ENCODE measurements at regions not wholly inside any gene's neighbourhood (a gene's known extent, or its start where the extent isn't known, plus 50 kb on each side); places are given as distances from the start of the nearest gene placed in this dataset.
"Not testable (repeated sequence)": the region's sequence is repeated elsewhere in the genome, so short reads cannot be mapped to it uniquely, and the experiment has no call there.

GRCh38 chr3:31188112-31188511 is 293.7 kb upstream of the GADL1 start:
- no peak for DNase-seq

GRCh38 chr3:31189330-31189729 is 294.9 kb upstream of the GADL1 start:
- DNase-seq, result no peak

DNA sequence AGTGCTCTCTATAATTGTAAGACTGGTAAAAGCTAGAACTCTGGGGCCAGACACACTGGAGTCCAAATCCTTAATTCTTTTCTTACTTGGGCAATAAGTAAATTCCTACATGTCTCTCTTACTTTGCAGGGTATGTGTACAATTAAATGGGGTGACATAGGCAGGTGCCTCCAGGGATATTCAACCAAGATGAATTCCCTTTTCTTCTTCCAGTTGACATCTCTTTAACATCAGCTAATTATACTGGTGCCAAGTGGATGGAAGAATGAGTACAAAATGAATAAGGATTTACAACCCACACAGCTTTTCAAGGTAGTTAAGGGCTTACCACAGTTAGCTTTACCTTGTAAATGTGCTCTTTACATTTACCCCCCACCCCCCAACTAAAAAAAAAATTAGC is 295.5 kb upstream of the GADL1 start:
- no peak for DNase-seq

DNA sequence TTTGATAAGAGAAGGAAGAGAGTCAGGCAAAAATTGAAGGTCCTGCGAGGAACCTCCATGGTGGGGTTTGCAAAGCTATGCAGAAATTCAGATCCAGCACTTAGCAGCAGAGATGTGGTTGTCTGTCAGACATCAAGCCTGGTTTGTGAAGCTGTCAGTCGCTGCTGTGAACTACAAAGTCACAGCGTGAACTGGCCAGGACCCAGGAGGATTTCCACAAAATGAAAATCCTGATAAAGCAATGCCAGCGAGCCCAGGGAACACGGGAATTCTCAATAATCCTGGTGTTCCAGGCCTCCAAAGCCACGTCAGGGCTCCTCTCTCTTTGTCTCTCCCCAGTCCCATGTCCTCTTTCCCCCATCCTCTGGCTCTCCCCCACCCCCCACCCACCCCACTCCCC is 296.9 kb upstream of the GADL1 start:
- DNase-seq, result no peak

GRCh38 chr3:31193429-31193828 is 299.0 kb upstream of the GADL1 start:
- no peak for DNase-seq

- no peak for DNase-seq
Observed at GRCh38 chr3:31193871-31194270, 299.4 kb upstream of the GADL1 start.

GRCh38 chr3:31196261-31196660 is 301.8 kb upstream of the GADL1 start:
- no peak for DNase-seq

DNA sequence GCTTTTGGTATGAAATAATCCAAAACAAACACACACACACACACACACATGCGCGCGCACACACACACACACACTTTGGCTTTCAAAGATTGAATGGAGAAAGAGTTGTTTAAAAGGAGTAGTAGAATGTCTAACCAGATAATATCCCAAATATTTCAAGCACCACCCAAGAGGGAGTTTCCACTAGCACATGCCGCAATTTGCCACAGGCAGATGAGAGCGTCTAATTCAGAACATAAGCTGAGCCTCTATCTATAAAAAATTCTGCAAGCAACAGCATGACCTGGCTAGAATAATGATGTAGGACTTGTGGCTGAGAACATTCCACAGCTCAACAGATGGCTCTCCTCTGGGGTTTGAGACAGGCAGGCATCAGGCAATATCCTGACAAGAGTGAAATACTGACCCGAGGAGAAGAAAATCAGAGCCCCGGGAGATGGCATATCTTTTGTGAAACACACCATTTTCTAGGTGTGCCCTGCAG is 302.5 kb upstream of the GADL1 start:
- no peak for DNase-seq

DNA sequence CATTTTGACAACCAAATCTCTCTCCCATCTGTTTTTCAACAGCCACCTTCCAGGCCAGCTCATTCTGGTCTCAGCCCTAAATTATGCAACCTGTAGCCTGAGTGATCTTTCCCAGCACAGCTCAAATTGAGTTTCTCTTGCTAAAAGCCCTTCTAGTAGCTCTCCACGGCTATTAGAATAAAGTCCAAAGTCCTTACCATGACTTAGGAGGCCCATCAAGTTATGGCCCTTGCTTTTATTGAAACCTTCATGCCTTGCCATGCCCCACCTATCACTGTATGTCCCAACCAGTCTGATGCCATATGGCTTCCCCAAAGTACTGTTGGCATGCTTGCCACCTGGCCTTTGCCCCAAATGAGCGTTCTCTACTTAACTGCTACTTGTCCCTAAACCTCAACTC is 303.5 kb upstream of the GADL1 start:
- no peak for DNase-seq

DNA sequence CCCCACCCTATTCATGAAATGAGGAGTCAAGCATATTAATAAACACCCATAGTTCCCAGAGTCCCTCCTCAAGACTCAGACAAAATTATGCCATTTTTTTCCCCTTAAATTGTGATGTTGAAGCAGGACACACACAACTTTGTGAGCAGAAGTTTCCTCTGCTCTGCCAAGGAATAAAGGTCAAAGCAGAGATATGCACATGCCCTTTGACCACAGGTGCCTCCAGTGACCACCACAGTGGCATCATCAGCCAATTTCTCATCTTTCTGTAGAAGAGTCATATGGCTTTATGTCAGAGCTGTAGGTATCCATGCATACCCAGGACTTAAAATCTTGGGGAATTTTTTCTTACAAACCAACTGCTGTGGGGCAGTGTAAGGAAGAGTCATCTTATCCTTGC is 304.4 kb upstream of the GADL1 start:
- no peak for DNase-seq

- DNase-seq, result no peak
Observed at GRCh38 chr3:31203960-31204795, 309.7 kb upstream of the GADL1 start.

DNA sequence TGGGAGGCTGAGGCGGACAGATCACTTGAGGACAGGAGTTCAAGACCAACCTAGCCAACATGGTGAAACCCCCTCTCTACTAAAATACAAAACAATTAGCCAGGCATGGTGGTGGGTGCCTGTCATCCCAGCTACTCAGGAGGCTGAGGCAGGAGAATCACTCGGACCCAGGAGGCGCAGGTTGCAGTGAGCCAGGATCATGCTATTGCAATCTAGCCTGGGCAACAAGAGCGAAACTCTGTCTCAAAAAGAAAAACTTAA is 310.3 kb upstream of the GADL1 start:
- not testable (repeated sequence) for DNase-seq

DNA sequence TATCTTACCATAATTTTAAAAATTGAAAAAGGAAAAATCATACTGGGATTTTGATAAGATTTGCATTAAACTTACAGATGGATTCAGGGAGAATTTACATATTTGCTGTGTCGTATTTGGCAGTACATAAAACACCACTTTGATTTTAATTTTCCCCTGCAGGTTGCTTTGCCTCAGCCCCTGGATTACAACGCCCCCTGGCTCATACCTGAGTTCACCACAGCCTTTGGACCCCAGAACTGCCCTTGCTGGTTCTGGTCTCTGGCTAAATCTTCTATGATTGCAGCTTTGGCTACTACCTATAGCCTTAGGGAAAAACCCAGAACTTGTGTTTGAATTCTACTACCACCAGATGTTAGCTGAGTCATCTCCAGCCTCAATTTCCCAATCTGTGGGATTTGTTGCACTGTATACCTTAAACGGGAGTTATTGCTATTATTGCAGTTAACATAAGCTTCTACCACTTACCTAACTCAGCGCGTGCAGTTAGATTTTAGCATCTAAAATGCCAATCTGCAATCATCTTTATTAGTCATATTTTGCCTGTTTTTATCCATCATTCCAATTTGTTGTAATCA is 315.7 kb upstream of the GADL1 start:
- peak; percentile 47 for DNase-seq

- no peak for DNase-seq
Observed at GRCh38 chr3:31213869-31214486, 318.7 kb upstream of the STT3B start.

DNA sequence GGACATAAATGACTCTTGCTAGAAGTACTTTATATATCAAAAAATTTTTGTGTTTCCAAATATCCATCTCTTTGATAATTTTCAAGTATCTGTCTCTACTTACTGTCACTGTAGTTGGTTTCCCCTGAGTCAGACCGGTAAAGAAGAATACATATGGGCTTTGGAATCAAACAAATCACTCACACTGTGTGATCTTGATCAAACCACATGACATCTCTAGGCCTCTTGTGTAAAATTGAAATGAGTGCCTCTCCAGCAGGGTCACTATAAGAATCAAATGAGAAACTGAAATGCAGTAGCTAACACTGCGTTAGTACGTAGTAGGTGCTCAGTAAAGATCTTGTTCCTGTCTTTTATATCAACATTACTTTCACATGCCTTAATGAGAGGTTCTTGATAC is 314.6 kb upstream of the STT3B start:
- no peak for DNase-seq

- DNase-seq, result no peak
Observed at GRCh38 chr3:31219131-31219843, 313.4 kb upstream of the STT3B start.

DNA sequence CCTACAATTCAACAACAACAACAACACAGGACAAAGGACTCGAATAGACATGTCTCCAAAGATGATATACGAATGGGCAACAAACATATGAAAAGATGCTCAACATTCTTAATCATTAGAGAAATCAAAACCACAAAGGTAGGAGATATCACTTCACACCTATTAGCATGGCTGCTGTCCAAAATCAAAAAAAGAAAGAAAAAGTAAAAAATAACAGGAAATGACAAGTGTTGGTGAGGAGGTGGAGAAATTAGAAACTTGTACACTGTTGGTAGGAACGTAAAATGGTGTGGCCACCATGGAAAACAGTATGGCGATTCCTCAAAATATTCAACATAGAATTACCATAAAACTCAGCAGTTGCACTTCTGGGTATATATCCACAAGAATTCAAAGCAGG is 312.3 kb upstream of the STT3B start:
- DNase-seq, result no peak

DNA sequence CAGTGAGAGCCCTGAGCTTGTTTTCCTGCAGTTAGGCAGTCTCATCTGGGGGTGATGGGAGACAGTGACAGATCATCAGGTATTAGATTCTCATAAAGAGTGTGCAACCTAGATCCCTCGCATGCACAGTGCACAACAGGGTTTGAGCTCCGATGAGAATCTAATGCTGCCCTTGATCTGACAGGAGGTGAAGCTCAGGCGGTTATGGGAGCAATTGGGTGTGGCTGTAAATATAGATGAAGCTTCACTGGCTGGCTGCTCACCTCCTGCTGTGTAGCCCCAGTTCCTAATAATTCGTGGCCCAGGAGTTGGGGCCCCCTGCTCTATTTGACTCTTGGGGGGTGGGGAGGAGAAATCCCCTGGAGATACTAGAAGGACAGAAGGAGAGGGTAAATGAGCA is 309.4 kb upstream of the STT3B start:
- no peak for DNase-seq

GRCh38 chr3:31224936-31225335 is 307.8 kb upstream of the STT3B start:
- DNase-seq, result no peak

GRCh38 chr3:31225923-31226322 is 306.8 kb upstream of the STT3B start:
- DNase-seq, result no peak

GRCh38 chr3:31226346-31226745 is 306.4 kb upstream of the STT3B start:
- DNase-seq, result no peak

- peak; percentile 70 for DNase-seq
Observed at GRCh38 chr3:31227131-31227562, 305.6 kb upstream of the STT3B start.

GRCh38 chr3:31230425-31231223 is 302.1 kb upstream of the STT3B start:
- no peak for DNase-seq

Measured in inflammatory macrophage treated with lipopolysaccharide for 4 hours (primary cell).